ENCODE measurements at regions not wholly inside any gene's neighbourhood (a gene's known extent, or its start where the extent isn't known, plus 50 kb on each side); places are given as distances from the start of the nearest gene placed in this dataset.
"Not testable (repeated sequence)": the region's sequence is repeated elsewhere in the genome, so short reads cannot be mapped to it uniquely, and the experiment has no call there.

DNA sequence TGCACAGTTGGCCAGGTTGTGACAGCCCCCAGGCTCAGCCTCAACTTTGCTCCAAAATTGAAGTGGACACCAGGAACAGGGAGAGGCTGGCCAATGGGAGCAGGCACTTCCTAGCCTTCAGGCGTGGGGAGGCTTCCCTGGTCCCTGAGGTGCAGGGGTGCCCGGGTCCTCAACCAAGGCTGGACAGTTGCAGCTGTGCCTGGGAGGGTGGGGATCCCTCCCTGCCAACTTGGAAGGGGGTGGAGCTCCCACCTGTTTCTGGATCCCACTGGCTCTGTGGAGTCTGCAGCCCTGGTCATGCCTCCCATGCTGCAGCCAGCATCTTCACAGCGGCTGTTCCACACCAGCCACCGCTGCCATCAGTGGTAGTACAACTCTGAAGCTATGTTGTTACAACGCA, 502.8 kb upstream of the SLITRK5 start:
- no peak overlapping the region for H3K4me3 ChIP-seq
- H3K4me1 ChIP-seq (ENCODE audit: insufficient read depth): no peaks in the 10 kb centered on the region
- H3K79me2 ChIP-seq: no peaks in the 10 kb centered on the region
- WGBS (ENCODE audit: low lambda C conversion rate, missing lambda C conversion rate): 94% methylated on average over 5 of the region's 5 CpGs
- no peak for DNase-seq (ENCODE audit: low spot score)
- no peaks in the 10 kb centered on the region for H3K9me3 ChIP-seq (ENCODE audit: low read depth)
- H4K20me1 ChIP-seq (ENCODE audit: insufficient read depth, poor library complexity, severe bottlenecking): no peaks in the 10 kb centered on the region
- no peak overlapping the region for H3K4me2 ChIP-seq
- TF ChIP-seq, protein P1, sequence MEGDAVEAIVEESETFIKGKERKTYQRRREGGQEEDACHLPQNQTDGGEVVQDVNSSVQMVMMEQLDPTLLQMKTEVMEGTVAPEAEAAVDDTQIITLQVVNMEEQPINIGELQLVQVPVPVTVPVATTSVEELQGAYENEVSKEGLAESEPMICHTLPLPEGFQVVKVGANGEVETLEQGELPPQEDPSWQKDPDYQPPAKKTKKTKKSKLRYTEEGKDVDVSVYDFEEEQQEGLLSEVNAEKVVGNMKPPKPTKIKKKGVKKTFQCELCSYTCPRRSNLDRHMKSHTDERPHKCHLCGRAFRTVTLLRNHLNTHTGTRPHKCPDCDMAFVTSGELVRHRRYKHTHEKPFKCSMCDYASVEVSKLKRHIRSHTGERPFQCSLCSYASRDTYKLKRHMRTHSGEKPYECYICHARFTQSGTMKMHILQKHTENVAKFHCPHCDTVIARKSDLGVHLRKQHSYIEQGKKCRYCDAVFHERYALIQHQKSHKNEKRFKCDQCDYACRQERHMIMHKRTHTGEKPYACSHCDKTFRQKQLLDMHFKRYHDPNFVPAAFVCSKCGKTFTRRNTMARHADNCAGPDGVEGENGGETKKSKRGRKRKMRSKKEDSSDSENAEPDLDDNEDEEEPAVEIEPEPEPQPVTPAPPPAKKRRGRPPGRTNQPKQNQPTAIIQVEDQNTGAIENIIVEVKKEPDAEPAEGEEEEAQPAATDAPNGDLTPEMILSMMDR (IDR thresholded peaks at IDR 0.05; ENCODE audit: poor library complexity): no peak
- TF ChIP-seq EZH2phosphoT487 (IDR thresholded peaks at IDR 0.05; ENCODE audit: low read depth, severe bottlenecking, unreplicated experiment): no peak
- TF ChIP-seq EZH2 (IDR thresholded peaks at IDR 0.05; ENCODE audit: borderline replicate concordance): no peak
- H3K27ac ChIP-seq: no peak overlapping the region
- H3K27me3 ChIP-seq: no peaks in the 10 kb centered on the region
- H3K36me3 ChIP-seq (replicated peaks; ENCODE audit: insufficient read depth, low read depth): no peaks in the 10 kb centered on the region
- no peaks in the 10 kb centered on the region for H3K9me2 ChIP-seq (replicated peaks; ENCODE audit: insufficient read depth)
- no peak overlapping the region for H2AFZ ChIP-seq

DNA sequence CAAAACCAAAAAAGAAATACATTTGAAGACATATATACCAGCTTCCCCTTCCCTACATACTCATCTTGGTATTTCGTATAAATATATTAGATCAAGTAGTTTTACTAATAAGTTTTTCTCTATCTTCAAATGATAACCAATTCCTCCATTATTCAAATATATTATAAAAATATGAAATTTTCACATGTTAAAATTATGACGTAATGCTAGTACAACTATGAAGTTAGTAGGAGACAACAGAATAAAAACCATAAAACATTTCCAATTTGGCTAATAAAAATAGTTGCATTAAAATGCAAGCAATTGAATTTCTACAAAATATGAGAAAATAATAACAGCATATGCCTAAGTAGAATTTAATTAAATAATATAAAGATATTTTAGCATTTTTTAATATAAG, 501.8 kb upstream of the SLITRK5 start:
- Histone ChIP-seq H3K27me3 (no peaks in the 10 kb centered on the region), H4K20me1 (ENCODE audit: insufficient read depth, poor library complexity, severe bottlenecking) (no peaks in the 10 kb centered on the region), H3K4me3 (no peak overlapping the region), H3K4me1 (ENCODE audit: insufficient read depth) (no peaks in the 10 kb centered on the region), H3K27ac (no peak overlapping the region), H3K9me3 (ENCODE audit: low read depth) (no peaks in the 10 kb centered on the region), H3K4me2 (no peak overlapping the region), H3K36me3 (replicated peaks; ENCODE audit: insufficient read depth, low read depth) (no peaks in the 10 kb centered on the region), H3K9me2 (replicated peaks; ENCODE audit: insufficient read depth) (no peaks in the 10 kb centered on the region), H2AFZ (no peak overlapping the region), H3K79me2 (no peaks in the 10 kb centered on the region)
- WGBS (ENCODE audit: low lambda C conversion rate, missing lambda C conversion rate): 96% methylated on average over 2 of the region's 2 CpGs
- no peak for DNase-seq (ENCODE audit: low spot score)
- TF ChIP-seq, protein P1 (IDR thresholded peaks at IDR 0.05; ENCODE audit: poor library complexity): no peak
- TF ChIP-seq EZH2 (IDR thresholded peaks at IDR 0.05; ENCODE audit: borderline replicate concordance) (no peak), EZH2phosphoT487 (IDR thresholded peaks at IDR 0.05; ENCODE audit: low read depth, severe bottlenecking, unreplicated experiment) (no peak)

DNA sequence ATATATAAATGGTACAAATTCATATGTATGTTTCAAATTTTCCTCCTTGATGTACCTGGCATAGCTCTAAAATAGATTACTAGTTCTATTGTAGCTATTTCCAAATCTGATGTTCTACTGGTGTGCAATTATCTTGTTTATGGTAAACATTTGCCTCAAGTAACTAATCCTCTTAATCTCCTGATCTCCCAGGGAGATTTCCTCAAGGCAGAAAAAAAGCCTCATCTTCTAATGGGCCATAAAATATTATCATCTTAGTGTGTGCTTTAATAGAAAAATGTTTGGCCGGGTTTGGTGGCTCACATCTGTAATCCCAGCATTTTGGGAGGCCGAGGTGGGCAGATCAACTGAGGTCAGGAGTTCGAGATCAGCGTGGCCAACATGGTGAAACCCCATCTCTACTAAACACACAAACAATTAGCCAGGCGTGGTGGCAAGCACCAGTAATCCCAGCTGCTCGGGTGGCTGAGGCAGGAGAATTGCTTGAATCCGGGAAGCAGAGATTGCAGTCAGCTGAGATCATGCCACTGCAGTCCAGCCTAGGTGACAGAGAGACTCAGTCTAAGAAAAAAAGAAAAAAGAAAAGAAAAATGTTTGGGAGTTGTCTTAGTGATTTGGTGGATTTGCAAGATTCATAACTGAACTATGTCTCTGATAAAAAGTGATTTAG, 498.9 kb upstream of the SLITRK5 start:
- H3K27ac ChIP-seq: no peak overlapping the region
- H4K20me1 ChIP-seq (ENCODE audit: insufficient read depth, poor library complexity, severe bottlenecking): no peaks in the 10 kb centered on the region
- no peaks in the 10 kb centered on the region for H3K36me3 ChIP-seq (replicated peaks; ENCODE audit: insufficient read depth, low read depth)
- H3K9me2 ChIP-seq (replicated peaks; ENCODE audit: insufficient read depth): no peaks in the 10 kb centered on the region
- DNase-seq (ENCODE audit: low spot score): no peak
- no peak overlapping the region for H3K4me3 ChIP-seq
- H3K27me3 ChIP-seq: no peaks in the 10 kb centered on the region
- H3K79me2 ChIP-seq: no peaks in the 10 kb centered on the region
- 39% methylated on average over 7 of the region's 7 CpGs for WGBS (ENCODE audit: low lambda C conversion rate, missing lambda C conversion rate)
- TF ChIP-seq, protein P1 (IDR thresholded peaks at IDR 0.05; ENCODE audit: poor library complexity): no peak
- TF ChIP-seq EZH2 (IDR thresholded peaks at IDR 0.05; ENCODE audit: borderline replicate concordance) (no peak), EZH2phosphoT487 (IDR thresholded peaks at IDR 0.05; ENCODE audit: low read depth, severe bottlenecking, unreplicated experiment) (no peak)
- no peak overlapping the region for H2AFZ ChIP-seq
- no peaks in the 10 kb centered on the region for H3K4me1 ChIP-seq (ENCODE audit: insufficient read depth)
- no peak overlapping the region for H3K4me2 ChIP-seq
- no peaks in the 10 kb centered on the region for H3K9me3 ChIP-seq (ENCODE audit: low read depth)

DNA sequence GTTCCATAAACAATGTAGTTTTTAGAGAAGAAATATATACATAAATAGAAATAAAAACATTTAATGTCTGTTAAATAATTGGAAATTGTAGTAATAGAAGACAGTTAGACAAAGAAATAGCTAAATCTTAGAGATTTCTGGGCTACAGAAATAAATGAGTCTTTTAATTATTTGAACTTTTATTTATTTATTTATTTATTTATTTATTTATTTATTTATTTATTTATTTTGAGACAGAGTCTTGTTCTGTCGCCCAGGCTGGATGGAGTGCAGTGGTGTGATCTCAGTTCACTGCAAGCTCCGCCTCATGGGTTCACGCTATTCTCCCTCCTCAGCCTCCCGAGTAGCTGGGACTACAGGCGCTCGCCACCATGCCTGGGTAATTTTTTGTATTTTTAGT, 486.0 kb upstream of the SLITRK5 start:
- not testable (repeated sequence) for H3K36me3 ChIP-seq (replicated peaks; ENCODE audit: insufficient read depth, low read depth); H3K4me3 ChIP-seq; H3K9me3 ChIP-seq (ENCODE audit: low read depth); H3K27me3 ChIP-seq; H3K79me2 ChIP-seq; H3K27ac ChIP-seq; H4K20me1 ChIP-seq (ENCODE audit: insufficient read depth, poor library complexity, severe bottlenecking); H3K4me2 ChIP-seq; H3K4me1 ChIP-seq (ENCODE audit: insufficient read depth); H2AFZ ChIP-seq; DNase-seq (ENCODE audit: low spot score); H3K9me2 ChIP-seq (replicated peaks; ENCODE audit: insufficient read depth)
- 96% methylated on average over 6 of the region's 6 CpGs for WGBS (ENCODE audit: low lambda C conversion rate, missing lambda C conversion rate)

DNA sequence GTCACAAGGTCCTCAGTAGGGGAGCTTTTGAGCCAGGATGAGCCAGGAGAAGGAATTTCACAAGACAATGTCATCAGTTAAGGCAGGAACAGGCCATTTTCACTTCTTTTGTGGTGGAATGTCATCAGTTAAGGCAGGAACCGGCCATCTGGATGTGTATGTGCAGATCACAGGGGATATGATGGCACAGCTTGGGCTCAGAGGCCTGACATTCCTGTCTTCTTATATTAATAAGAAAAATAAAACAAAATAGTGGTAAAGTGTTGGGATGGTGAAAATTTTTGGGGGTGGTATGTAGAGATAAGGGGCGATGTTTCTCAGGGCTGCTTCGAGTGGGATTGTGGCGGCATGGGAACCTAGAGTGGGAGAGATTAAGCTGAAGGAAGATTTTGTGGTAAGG, 484.5 kb upstream of the SLITRK5 start:
- H3K4me3 ChIP-seq; H4K20me1 ChIP-seq (ENCODE audit: insufficient read depth, poor library complexity, severe bottlenecking); H3K27me3 ChIP-seq; H3K79me2 ChIP-seq; H3K4me2 ChIP-seq; H3K9me3 ChIP-seq (ENCODE audit: low read depth); H3K4me1 ChIP-seq (ENCODE audit: insufficient read depth); DNase-seq (ENCODE audit: low spot score); H3K36me3 ChIP-seq (replicated peaks; ENCODE audit: insufficient read depth, low read depth); H2AFZ ChIP-seq; H3K27ac ChIP-seq; H3K9me2 ChIP-seq (replicated peaks; ENCODE audit: insufficient read depth): not testable (repeated sequence)
- 76% methylated on average over 4 of the region's 4 CpGs for WGBS (ENCODE audit: low lambda C conversion rate, missing lambda C conversion rate)

DNA sequence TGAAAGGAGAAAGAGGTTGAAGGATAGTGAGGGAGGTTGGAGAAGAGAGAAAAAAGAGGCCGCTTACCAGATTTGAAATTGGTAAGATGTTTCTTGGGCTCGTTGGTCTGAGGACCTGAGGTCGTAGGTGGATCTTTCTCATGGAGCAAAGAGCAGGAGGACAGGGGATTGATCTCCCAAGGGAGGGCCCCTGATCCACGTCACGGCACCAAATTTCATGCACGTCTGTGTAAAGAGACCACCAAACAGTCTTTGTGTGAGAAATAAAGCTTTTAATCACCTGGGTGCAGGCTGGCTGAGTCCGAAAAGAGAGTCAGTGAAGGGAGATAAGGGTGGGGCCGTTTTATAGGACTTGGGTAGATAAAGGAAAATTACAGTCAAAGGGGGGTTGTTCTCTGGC, 479.7 kb upstream of the SLITRK5 start:
- not testable (repeated sequence) for H3K27ac ChIP-seq; H3K79me2 ChIP-seq; H2AFZ ChIP-seq; H4K20me1 ChIP-seq (ENCODE audit: insufficient read depth, poor library complexity, severe bottlenecking); H3K4me1 ChIP-seq (ENCODE audit: insufficient read depth); H3K4me2 ChIP-seq; H3K27me3 ChIP-seq; H3K9me2 ChIP-seq (replicated peaks; ENCODE audit: insufficient read depth); H3K4me3 ChIP-seq; DNase-seq (ENCODE audit: low spot score); H3K9me3 ChIP-seq (ENCODE audit: low read depth); H3K36me3 ChIP-seq (replicated peaks; ENCODE audit: insufficient read depth, low read depth)
- WGBS (ENCODE audit: low lambda C conversion rate, missing lambda C conversion rate): 77% methylated on average over 8 of the region's 8 CpGs

Data from hepatocyte (in vitro differentiated cells).